ENCODE measurements at regions not wholly inside any gene's neighbourhood (a gene's known extent, or its start where the extent isn't known, plus 50 kb on each side); places are given as distances from the start of the nearest gene placed in this dataset.

DNA sequence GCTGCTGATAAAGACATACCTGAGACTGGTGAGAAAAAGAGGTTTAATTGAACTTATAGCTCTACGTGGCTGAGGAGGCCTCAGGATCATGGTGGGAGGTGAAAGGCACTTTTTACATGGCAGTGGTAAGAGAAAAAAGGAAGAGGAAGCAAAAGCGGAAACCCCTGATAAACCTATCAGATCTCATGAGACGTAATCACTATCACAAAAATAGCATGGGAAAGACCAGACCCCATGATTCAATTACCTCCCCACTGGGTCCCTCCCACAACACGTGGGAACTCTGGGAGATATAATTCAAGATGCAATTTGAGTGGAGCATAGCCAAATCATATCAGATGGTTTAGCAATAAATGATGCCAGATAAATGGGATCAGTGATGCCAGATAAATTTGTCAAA is 892.0 kb upstream of the CELF2 start:
- in situ Hi-C loops (cut with MboI; ENCODE audit: low pct_unique_long_range_greater_than_20kb, low sequenced_read_pairs, unreplicated experiment) = no loop called here
- DNase-seq (ENCODE audit: low spot score) = no peak
- TF ChIP-seq, protein P1, sequence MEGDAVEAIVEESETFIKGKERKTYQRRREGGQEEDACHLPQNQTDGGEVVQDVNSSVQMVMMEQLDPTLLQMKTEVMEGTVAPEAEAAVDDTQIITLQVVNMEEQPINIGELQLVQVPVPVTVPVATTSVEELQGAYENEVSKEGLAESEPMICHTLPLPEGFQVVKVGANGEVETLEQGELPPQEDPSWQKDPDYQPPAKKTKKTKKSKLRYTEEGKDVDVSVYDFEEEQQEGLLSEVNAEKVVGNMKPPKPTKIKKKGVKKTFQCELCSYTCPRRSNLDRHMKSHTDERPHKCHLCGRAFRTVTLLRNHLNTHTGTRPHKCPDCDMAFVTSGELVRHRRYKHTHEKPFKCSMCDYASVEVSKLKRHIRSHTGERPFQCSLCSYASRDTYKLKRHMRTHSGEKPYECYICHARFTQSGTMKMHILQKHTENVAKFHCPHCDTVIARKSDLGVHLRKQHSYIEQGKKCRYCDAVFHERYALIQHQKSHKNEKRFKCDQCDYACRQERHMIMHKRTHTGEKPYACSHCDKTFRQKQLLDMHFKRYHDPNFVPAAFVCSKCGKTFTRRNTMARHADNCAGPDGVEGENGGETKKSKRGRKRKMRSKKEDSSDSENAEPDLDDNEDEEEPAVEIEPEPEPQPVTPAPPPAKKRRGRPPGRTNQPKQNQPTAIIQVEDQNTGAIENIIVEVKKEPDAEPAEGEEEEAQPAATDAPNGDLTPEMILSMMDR (IDR thresholded peaks at IDR 0.05; ENCODE audit: extremely low read depth, insufficient read depth, missing control alignments) = no peak

DNA sequence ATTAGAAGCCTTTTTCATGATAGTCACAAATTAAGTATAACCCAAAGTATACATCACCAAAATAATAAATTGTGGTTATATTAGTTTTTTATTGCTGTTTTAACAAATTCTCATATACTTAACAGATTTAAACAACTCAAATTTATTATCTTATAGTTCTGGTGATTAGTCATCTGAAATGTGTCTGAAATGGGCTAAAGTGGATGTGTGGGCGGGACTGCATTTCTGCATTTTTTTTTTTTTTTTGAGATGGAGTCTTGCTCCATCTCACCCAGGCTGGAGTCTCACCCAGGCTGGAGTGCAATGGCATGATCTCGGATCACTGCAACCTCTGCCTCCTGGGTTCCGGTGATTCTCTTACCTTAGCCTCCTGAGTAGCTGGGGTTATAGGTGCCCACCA is 891.5 kb upstream of the CELF2 start:
- TF ChIP-seq, protein P1 (IDR thresholded peaks at IDR 0.05; ENCODE audit: extremely low read depth, insufficient read depth, missing control alignments) = no peak
- in situ Hi-C loops (cut with MboI; ENCODE audit: low pct_unique_long_range_greater_than_20kb, low sequenced_read_pairs, unreplicated experiment) = no loop called here
- no peak for DNase-seq (ENCODE audit: low spot score)

- DNase-seq (ENCODE audit: low spot score) = no peak
- in situ Hi-C loops (cut with MboI; ENCODE audit: low pct_unique_long_range_greater_than_20kb, low sequenced_read_pairs, unreplicated experiment) = no loop called here
- TF ChIP-seq, protein P1 (IDR thresholded peaks at IDR 0.05; ENCODE audit: extremely low read depth, insufficient read depth, missing control alignments) = no peak
Measured at GRCh38 chr10:10128387-10128786, 889.3 kb upstream of the CELF2 start.

DNA sequence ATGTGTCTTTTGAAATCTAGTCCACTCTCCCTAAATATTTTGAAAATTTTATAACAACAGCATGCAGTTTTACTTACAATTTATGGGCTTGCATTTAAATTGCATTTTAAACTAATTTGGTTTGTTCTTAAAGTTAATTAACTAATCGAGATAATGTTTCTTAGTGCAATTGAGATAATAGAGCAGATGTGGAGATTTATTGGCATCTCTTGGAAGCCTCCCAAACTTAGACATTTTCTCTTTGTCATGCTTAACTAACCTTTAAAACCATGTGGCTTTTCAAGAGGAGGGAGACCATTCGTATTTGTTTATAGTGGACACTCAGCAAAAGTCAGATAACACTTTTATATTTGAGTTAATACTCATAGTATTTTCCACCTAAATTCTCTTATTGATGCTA is 887.0 kb upstream of the CELF2 start:
- TF ChIP-seq, protein P1 (IDR thresholded peaks at IDR 0.05; ENCODE audit: extremely low read depth, insufficient read depth, missing control alignments) = no peak
- no peak for DNase-seq (ENCODE audit: low spot score)
- in situ Hi-C loops (cut with MboI; ENCODE audit: low pct_unique_long_range_greater_than_20kb, low sequenced_read_pairs, unreplicated experiment) = no loop called here

- TF ChIP-seq, protein P1 (IDR thresholded peaks at IDR 0.05; ENCODE audit: extremely low read depth, insufficient read depth, missing control alignments) = no peak
- DNase-seq (ENCODE audit: low spot score) = no peak
- in situ Hi-C loops (cut with MboI; ENCODE audit: low pct_unique_long_range_greater_than_20kb, low sequenced_read_pairs, unreplicated experiment) = no loop called here
Measured at GRCh38 chr10:10132009-10132408, 885.7 kb upstream of the CELF2 start.

GRCh38 chr10:10133281-10133680 is 884.4 kb upstream of the CELF2 start:
- no peak for DNase-seq (ENCODE audit: low spot score)
- in situ Hi-C loops (cut with MboI; ENCODE audit: low pct_unique_long_range_greater_than_20kb, low sequenced_read_pairs, unreplicated experiment) = no loop called here
- TF ChIP-seq, protein P1 (IDR thresholded peaks at IDR 0.05; ENCODE audit: extremely low read depth, insufficient read depth, missing control alignments) = no peak

DNA sequence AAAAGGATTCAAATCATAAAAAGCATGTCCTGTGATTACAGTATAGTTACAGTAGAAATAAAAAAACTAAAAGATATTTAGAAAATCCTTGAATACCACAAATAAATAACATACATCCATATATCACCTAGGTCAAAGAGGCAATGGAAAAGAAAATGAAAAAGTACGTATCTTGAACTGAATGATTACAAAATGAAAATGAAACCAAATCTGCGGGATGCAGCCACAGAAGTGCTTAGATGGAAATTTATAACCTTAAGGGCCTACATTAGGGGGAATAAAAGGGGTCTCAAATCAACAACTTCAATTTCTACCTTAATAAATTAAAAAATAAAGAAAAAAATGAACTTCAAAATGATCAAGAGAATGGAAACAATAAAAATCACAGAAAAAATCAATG is 879.0 kb upstream of the CELF2 start:
- in situ Hi-C loops (cut with MboI; ENCODE audit: low pct_unique_long_range_greater_than_20kb, low sequenced_read_pairs, unreplicated experiment) = no loop called here
- no peak for DNase-seq (ENCODE audit: low spot score)
- TF ChIP-seq, protein P1 (IDR thresholded peaks at IDR 0.05; ENCODE audit: extremely low read depth, insufficient read depth, missing control alignments) = no peak

All from GM13977 (cell line).